ENCODE measurements at regions not wholly inside any gene's neighbourhood (a gene's known extent, or its start where the extent isn't known, plus 50 kb on each side); places are given as distances from the start of the nearest gene placed in this dataset.
"Not testable (repeated sequence)": the region's sequence is repeated elsewhere in the genome, so short reads cannot be mapped to it uniquely, and the experiment has no call there.

DNA sequence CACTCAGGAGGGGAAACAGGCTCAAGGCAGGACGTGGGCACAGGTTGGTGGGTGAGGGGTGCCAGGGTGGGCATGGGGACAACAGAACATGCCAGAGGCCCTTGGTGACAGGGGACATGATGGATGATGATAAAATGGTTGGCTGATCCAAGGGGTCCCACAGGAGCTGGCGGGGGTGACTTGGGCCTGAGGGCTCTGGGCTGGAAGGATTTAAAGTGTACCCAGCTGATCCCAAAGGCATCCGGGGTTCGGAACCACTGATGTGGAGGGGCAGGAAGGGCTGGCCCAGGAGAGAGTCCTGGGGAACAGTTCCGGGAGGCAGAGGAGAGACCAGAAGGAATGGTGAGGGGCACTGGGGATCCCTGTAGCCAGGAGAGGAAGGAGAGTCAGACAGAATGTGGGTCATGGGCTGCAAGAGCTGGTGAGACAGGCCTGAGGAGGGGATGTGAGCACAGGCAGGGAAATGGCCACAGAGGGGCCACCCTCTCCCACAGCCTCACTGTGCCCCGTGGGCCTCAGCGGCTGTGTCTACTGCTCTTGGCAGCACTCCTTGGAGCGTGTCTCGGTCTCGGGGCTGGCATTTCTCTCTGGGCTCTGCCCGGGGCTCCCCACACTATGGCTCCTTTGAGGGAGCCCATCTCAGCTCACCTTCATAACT lies 70.7 kb upstream of the PTPN20 start:
- H3K4me3 ChIP-seq (ENCODE audit: low read length); H4K20me1 ChIP-seq (ENCODE audit: control insufficient read depth, insufficient read depth, low read depth, low read length); H3K27ac ChIP-seq (ENCODE audit: low read depth, low read length); H3K9me2 ChIP-seq (replicated peaks; ENCODE audit: control insufficient read depth, low read length); H3K27me3 ChIP-seq (ENCODE audit: control insufficient read depth, low read length); H3K9me3 ChIP-seq (ENCODE audit: control insufficient read depth, insufficient read depth, low read length); H3K79me2 ChIP-seq (ENCODE audit: control insufficient read depth, low read length); H3K4me2 ChIP-seq (ENCODE audit: low read length); H3K4me1 ChIP-seq (ENCODE audit: control insufficient read depth, low read length); H3K36me3 ChIP-seq (ENCODE audit: control insufficient read depth, low read length); H3F3A ChIP-seq (ENCODE audit: control insufficient read depth, insufficient read depth): not testable (repeated sequence)

DNA sequence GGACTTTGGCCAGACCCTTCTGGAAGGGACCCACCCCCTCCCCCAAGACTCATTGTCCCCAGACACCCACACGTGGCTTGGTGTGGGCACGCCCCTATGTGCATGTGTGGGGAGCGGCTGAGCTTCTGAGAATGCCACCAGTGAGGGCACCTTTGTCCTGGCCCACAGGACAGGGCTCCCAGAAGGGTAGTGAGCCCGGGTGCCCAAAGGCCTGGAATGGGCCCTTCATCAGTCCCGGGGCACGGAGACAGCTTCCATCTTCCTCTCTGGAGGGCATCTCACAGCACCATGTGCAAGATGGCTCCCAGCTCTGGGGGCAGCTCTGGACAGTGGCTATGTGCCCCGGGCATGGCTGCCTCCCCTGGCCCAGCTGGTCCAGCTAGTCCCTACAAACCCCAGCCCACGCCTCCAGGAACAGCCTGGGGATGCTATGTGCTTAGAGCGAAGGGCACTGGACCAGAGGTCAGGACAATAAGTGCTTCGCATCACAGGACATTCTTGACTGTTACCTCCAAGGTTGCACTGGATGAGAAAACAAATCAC lies 70.1 kb upstream of the PTPN20 start:
- H3K79me2 ChIP-seq (ENCODE audit: control insufficient read depth, low read length); H3K9me3 ChIP-seq (ENCODE audit: control insufficient read depth, insufficient read depth, low read length); H4K20me1 ChIP-seq (ENCODE audit: control insufficient read depth, insufficient read depth, low read depth, low read length); H3K36me3 ChIP-seq (ENCODE audit: control insufficient read depth, low read length); H3K4me2 ChIP-seq (ENCODE audit: low read length); H3F3A ChIP-seq (ENCODE audit: control insufficient read depth, insufficient read depth); H3K27ac ChIP-seq (ENCODE audit: low read depth, low read length); H3K4me3 ChIP-seq (ENCODE audit: low read length); H3K4me1 ChIP-seq (ENCODE audit: control insufficient read depth, low read length); H3K27me3 ChIP-seq (ENCODE audit: control insufficient read depth, low read length); H3K9me2 ChIP-seq (replicated peaks; ENCODE audit: control insufficient read depth, low read length): not testable (repeated sequence)

DNA sequence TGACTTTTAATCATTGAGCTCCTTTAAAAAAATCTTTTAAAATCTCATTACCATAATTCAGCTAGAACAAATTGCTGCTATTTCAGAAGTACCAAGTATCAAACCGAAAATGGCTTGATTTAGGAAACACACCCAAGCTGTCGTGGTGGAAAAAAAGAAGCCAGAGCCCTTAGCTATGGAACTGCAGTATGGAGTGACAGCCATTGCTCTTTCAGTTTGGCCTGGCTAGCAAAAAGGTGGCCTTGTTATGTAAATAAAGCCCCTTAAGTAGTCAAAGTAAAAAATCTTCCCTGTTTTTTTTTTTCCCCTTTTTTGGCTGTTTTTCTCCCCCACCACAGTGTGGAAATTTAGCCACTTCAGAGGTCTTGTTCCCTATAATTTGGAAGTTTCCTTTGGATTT lies 66.0 kb upstream of the PTPN20 start:
- not testable (repeated sequence) for H3K4me3 ChIP-seq (ENCODE audit: low read length); H3F3A ChIP-seq (ENCODE audit: control insufficient read depth, insufficient read depth); H3K9me2 ChIP-seq (replicated peaks; ENCODE audit: control insufficient read depth, low read length); H3K27ac ChIP-seq (ENCODE audit: low read depth, low read length); H3K4me1 ChIP-seq (ENCODE audit: control insufficient read depth, low read length); H3K4me2 ChIP-seq (ENCODE audit: low read length); H3K27me3 ChIP-seq (ENCODE audit: control insufficient read depth, low read length); H3K9me3 ChIP-seq (ENCODE audit: control insufficient read depth, insufficient read depth, low read length); H3K79me2 ChIP-seq (ENCODE audit: control insufficient read depth, low read length); H4K20me1 ChIP-seq (ENCODE audit: control insufficient read depth, insufficient read depth, low read depth, low read length); H3K36me3 ChIP-seq (ENCODE audit: control insufficient read depth, low read length)

DNA sequence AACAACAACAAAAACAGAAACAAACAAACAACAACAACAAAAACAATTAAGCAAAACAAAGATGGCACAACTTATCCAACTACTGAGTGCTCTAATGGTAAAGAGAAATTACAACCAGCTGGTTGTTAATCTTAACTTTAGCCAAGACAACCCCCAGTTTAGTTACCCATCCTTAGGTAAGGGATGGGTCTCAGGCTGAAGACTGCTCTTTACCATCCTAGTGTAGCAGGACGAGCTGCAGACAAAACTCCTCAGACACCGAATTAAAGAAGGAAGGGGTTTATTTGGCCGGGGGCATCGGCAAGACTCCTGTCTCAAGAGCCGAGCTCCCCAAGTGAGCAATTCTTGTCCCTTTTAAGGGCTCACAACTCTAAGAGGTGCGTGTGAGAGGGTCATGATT lies 65.6 kb upstream of the PTPN20 start:
- H3K9me2 ChIP-seq (replicated peaks; ENCODE audit: control insufficient read depth, low read length); H3K79me2 ChIP-seq (ENCODE audit: control insufficient read depth, low read length); H3K4me3 ChIP-seq (ENCODE audit: low read length); H4K20me1 ChIP-seq (ENCODE audit: control insufficient read depth, insufficient read depth, low read depth, low read length); H3K27me3 ChIP-seq (ENCODE audit: control insufficient read depth, low read length); H3K4me2 ChIP-seq (ENCODE audit: low read length); H3K4me1 ChIP-seq (ENCODE audit: control insufficient read depth, low read length); H3K36me3 ChIP-seq (ENCODE audit: control insufficient read depth, low read length); H3K9me3 ChIP-seq (ENCODE audit: control insufficient read depth, insufficient read depth, low read length); H3F3A ChIP-seq (ENCODE audit: control insufficient read depth, insufficient read depth); H3K27ac ChIP-seq (ENCODE audit: low read depth, low read length): not testable (repeated sequence)

DNA sequence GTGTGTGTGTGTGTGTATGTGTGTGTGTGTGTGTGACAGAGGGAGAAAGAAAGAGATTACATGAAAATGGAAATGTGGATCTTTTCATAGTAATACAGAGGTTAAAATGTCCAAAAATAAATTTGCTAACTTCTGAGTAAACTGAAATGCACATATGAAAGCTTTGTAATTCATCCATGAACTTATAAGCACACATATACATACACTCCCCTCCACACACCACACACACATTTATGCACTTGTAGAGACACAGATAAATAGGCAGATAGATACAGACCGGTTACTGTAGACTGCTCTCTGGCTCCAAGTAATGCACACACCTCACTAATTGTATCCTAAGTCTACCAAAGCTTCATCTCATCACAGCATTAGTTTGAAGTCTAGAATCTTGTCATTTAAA lies 50.5 kb upstream of the PTPN20 start:
- not testable (repeated sequence) for H3K27ac ChIP-seq (ENCODE audit: low read depth, low read length); H3K9me3 ChIP-seq (ENCODE audit: control insufficient read depth, insufficient read depth, low read length); H3K4me2 ChIP-seq (ENCODE audit: low read length)

More for the DNA sequence above, 50.5 kb upstream of the PTPN20 start:
- not testable (repeated sequence) for H3K79me2 ChIP-seq (ENCODE audit: control insufficient read depth, low read length); H3F3A ChIP-seq (ENCODE audit: control insufficient read depth, insufficient read depth); H3K4me1 ChIP-seq (ENCODE audit: control insufficient read depth, low read length); H3K36me3 ChIP-seq (ENCODE audit: control insufficient read depth, low read length); H4K20me1 ChIP-seq (ENCODE audit: control insufficient read depth, insufficient read depth, low read depth, low read length); H3K9me2 ChIP-seq (replicated peaks; ENCODE audit: control insufficient read depth, low read length); H3K27me3 ChIP-seq (ENCODE audit: control insufficient read depth, low read length); H3K4me3 ChIP-seq (ENCODE audit: low read length)

Measured in DOHH2 (cell line).